Spleen (tissue), 7 donors: ENCODE measurements at regions not wholly inside any gene's neighbourhood (a gene's known extent, or its start where the extent isn't known, plus 50 kb on each side); places are given as distances from the start of the nearest gene placed in this dataset.

Source experiments
- POLR2AphosphoS5 ChIP-seq, 3 donors: sonication (generic); formaldehyde crosslinking; IDR thresholded peaks; one replicate each; pipeline ENCODE4 v1.5.1; 2017; ENCODE audit warnings: antibody characterized with exemption in 3 of 3
- TF ChIP-seq, protein P1 (sequence below), 11 experiments: fragments of 200-600 bp in 7 of 11; fragments of 450-650 bp in 4 of 11; sonication (generic) in 4 of 11; IDR thresholded peaks in 8 of 11; conservative IDR thresholded peaks in 3 of 11; 1 replicate in 7 of 11; 2 replicates in 4 of 11; pipeline versions ENCODE4 v1.4.0 to v1.8.0; 2016 to 2021; ENCODE audit warnings: antibody characterized with exemption in 11 of 11, inconsistent platforms in 4 of 11, mild to moderate bottlenecking in 1 of 11
- donor health status: DM: no; HTN: no; CAD: no; lungs with moderate emphysema.
- donor health status: DM: no; HTN: no; CAD: no.
- donor health status: DM: no; HTN: no; CAD: no.

DNA sequence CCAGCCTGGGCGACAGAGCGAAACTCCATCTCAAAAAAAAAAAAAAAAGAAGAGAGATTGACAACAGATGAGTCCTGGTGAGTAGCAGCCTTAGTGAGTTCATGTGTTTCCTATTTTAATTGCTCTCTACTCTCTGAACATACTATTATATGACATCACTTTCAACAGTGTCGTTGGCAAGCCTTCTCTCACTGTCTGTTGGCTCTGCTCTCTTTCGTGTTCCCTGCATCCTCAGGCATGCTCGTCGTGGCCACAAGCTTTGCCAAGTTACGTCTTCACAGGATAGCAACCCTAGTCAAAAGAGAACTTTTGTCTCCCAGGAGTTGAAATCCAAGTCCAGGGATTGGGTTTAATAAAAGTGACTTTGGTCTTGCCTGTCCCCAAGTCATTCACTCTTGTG is 117.1 kb upstream of the EGFL6 start:
- TF ChIP-seq, protein P1, sequence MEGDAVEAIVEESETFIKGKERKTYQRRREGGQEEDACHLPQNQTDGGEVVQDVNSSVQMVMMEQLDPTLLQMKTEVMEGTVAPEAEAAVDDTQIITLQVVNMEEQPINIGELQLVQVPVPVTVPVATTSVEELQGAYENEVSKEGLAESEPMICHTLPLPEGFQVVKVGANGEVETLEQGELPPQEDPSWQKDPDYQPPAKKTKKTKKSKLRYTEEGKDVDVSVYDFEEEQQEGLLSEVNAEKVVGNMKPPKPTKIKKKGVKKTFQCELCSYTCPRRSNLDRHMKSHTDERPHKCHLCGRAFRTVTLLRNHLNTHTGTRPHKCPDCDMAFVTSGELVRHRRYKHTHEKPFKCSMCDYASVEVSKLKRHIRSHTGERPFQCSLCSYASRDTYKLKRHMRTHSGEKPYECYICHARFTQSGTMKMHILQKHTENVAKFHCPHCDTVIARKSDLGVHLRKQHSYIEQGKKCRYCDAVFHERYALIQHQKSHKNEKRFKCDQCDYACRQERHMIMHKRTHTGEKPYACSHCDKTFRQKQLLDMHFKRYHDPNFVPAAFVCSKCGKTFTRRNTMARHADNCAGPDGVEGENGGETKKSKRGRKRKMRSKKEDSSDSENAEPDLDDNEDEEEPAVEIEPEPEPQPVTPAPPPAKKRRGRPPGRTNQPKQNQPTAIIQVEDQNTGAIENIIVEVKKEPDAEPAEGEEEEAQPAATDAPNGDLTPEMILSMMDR (IDR thresholded peaks at IDR 0.05 in 8 of 11, conservative IDR thresholded peaks at IDR 0.05 in 3 of 11) = no peak
- TF ChIP-seq POLR2AphosphoS5 (IDR thresholded peaks at IDR 0.05) = no peak
